K562 (cell line): ENCODE measurements at regions not wholly inside any gene's neighbourhood (a gene's known extent, or its start where the extent isn't known, plus 50 kb on each side); places are given as distances from the start of the nearest gene placed in this dataset.

Experiments
- ATF7 ChIP-seq: fragments of 450-650 bp; IDR thresholded peaks from 2 replicates; pipeline ENCODE4 v1.7.1; 2014; ENCODE audit warnings: mild to moderate bottlenecking, moderate library complexity
- HCFC1 ChIP-seq: IDR thresholded peaks from 2 replicates; pipeline ENCODE4 v1.6.1; 2012; ENCODE audit warnings: low read depth, low read length, improper control_type of control experiment
- RBBP5 ChIP-seq: fragments of 200-600 bp; sonication (generic); IDR thresholded peaks from 2 replicates; pipeline ENCODE4 v1.6.1; 2012; ENCODE audit warnings: borderline replicate concordance, mild to moderate bottlenecking, low read length, control low read depth, inconsistent platforms; ENCODE audit not compliant: insufficient read depth, poor library complexity, severe bottlenecking
- RFX5 ChIP-seq: IDR thresholded peaks from 2 replicates; pipeline ENCODE4 v1.6.1; 2011; ENCODE audit warnings: low read depth, mild to moderate bottlenecking, improper control_type of control experiment, low read length
- RREB1 ChIP-seq: fragments of 250-450 bp; sonication (Bioruptor Pico); IDR thresholded peaks from 2 replicates; pipeline ENCODE4 v1.4.0; 2020
- ZNF668 ChIP-seq: fragments of 250-450 bp; sonication (Bioruptor Pico); IDR thresholded peaks from 2 replicates; pipeline ENCODE4 v1.8.0; 2022; ENCODE audit warnings: mild to moderate bottlenecking, inconsistent platforms
- ZNF695 ChIP-seq: fragments of 450-650 bp; formaldehyde crosslinking; IDR thresholded peaks from 2 replicates; pipeline ENCODE4 v1.4.0; 2020; ENCODE audit warnings: mild to moderate bottlenecking, moderate library complexity

DNA sequence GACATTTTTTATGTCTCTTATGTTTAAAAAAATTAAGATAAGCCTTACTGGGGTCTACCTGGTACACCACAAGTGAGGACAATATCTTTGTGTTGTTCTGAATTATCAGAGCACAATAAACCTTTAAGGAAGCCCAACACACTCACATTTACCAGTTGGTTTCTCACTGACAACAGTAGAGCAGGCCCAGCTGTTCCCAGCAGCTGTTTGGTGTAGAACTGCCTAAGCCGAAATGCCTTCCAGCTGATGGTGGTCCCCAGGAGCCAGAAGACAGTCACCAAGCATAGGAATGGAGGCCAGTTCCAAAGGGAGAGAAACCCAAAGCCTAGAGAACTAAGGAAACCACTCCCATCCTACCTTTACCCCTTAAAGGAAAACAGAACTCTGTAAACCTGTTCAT, 428.6 kb upstream of the CAMK1G start (continued):
- TF ChIP-seq RFX5 (no peak), ATF7 (no peak), RREB1 (no peak), ZNF668 (no peak), ZNF695 (CRISPR knock-in tag) (no peak), HCFC1 (no peak), RBBP5 (no peak)
